ENCODE measurements at regions not wholly inside any gene's neighbourhood (a gene's known extent, or its start where the extent isn't known, plus 50 kb on each side); places are given as distances from the start of the nearest gene placed in this dataset.
"Not testable (repeated sequence)": the region's sequence is repeated elsewhere in the genome, so short reads cannot be mapped to it uniquely, and the experiment has no call there.

GRCh38 chr2:163085366-163086024, 246.9 kb upstream of the KCNH7 start:
- not testable (repeated sequence) for DNase-seq (ENCODE audit: low read depth in 2 of 2)

GRCh38 chr2:163081754-163082153, 243.2 kb upstream of the KCNH7 start:
- DNase-seq (ENCODE audit: low read depth in 2 of 2) = no peak

- no peak for DNase-seq (ENCODE audit: low read depth in 2 of 2)
Measured at GRCh38 chr2:163077241-163077640, 238.7 kb upstream of the KCNH7 start.

DNA sequence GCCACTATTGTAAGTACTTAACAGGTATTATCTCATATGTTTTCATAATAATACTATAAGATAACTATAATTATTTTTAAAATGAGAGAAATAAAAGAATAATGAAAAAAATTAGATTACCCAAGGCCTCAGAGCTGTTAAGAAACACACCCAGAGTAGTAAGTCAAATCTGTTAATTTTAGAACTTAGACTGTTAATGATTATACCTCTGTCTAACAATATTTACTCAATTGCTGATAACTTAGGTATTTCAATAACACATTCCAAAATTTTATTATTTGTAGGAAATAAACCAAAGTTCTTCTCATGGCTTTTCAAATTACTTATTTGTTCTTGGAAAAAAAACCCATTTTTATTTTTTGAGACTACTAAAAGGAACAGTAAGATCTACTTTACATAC, 227.5 kb upstream of the KCNH7 start:
- no peak for DNase-seq (ENCODE audit: low read depth in 2 of 2)

DNA sequence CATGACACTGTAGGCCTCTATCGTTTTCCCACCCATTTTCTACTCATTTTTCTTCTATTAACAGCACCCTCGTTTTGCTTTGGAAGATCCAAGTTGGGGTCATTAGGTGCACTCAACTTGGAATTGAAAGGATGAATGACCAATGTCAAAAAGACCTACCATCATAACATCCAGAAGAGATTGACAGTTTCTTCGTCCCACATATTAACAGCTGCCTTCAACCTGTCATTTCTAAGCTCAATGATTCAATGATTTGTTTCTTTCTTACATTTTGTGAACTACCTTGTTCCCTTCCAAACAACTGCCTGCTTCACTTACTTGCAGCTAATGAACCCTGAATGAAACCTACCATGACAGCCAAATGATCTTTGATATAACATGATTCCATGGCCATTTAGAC, 224.0 kb upstream of the KCNH7 start:
- DNase-seq (ENCODE audit: low read depth in 2 of 2) = no peak

DNA sequence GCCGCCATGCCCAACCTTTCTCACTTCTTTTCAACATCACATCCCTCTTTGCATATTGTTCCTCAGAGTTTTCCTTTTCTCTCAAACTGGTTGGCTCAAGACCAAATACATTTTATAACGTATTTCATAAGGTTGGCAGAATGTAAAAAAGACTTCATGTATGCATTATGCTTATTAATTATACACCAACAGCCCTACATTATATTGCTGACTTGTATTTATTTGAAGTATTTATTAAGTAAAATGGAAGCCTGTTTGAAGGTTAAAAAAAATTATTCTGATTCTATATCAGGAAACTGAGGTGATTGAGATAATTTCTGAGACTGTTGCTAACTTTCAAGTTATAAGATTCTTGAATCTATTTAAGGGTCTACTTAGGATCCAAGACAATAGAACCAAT, 208.0 kb upstream of the KCNH7 start:
- no peak for DNase-seq (ENCODE audit: low read depth in 2 of 2)

DNA sequence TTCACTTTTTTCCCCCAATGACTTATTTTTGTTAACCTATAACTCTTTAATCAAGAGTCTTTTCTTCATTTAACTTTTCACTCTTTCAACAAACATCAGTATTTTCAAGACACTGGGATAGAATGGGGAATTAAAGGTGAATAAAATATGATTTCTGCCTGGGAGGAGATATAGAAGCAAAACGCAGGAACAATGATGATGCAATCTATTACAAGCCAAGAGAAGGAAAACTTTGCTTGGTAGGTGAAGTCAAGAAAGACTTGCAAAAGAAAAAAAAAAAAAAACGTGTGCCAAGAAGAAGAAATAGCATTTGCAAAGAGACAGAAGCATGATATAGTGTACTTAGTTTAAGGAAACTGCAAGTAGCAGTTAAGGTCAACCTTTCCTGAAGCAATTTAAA, 207.3 kb upstream of the KCNH7 start:
- no peak for DNase-seq (ENCODE audit: low read depth in 2 of 2)

GRCh38 chr2:163044114-163044513, 205.5 kb upstream of the KCNH7 start:
- DNase-seq (ENCODE audit: low read depth in 2 of 2) = no peak

DNA sequence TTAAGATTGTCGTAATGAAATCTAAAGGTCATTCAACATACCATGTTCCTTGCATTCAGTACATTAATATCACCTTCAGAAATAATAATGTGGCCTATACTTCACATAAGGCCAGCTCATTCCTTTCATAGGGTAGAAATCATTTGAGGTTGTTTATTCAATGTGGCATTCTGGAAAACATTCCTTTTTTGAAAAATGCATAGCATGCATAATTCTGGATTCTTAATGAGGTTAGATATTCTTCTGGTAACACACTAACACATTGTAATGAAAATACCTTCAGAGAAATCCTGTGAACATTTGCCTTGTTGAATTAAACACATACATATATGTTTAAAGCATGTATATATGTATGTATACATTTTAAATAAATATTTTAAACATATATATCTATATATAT, 204.6 kb upstream of the KCNH7 start:
- no peak for DNase-seq (ENCODE audit: low read depth in 2 of 2)

- DNase-seq (ENCODE audit: low read depth in 2 of 2) = no peak
Measured at GRCh38 chr2:163039266-163039665, 200.7 kb upstream of the KCNH7 start.

- DNase-seq (ENCODE audit: low read depth in 2 of 2) = no peak
Measured at GRCh38 chr2:163028807-163029206, 190.2 kb upstream of the KCNH7 start.

- DNase-seq (ENCODE audit: low read depth in 2 of 2) = not testable (repeated sequence)
Measured at GRCh38 chr2:163026136-163026775, 187.7 kb upstream of the KCNH7 start.

- not testable (repeated sequence) for DNase-seq (ENCODE audit: low read depth in 2 of 2)
Measured at GRCh38 chr2:163016882-163017281, 178.3 kb upstream of the KCNH7 start.

GRCh38 chr2:163011000-163011399, 172.4 kb upstream of the KCNH7 start:
- DNase-seq (ENCODE audit: low read depth in 2 of 2) = no peak

DNA sequence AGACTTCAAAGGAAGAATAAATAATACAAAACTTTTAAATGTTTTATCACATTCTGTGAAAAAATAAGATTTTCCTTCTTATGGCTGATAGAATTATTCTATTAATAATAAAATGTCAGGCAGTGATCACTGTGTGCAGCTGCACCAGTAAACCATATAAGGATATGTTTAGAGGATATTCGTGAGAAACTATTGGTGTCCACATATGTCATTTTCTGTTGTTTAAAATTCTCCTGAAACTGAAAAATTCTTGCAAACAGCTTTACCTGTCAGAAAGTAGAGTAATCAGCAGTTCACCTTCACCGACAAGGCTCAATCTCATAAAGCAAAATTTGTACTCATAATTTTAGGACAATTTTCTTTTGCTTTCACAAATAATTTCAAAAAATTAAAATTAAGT, 170.1 kb upstream of the KCNH7 start:
- DNase-seq (ENCODE audit: low read depth in 2 of 2) = no peak

DNA sequence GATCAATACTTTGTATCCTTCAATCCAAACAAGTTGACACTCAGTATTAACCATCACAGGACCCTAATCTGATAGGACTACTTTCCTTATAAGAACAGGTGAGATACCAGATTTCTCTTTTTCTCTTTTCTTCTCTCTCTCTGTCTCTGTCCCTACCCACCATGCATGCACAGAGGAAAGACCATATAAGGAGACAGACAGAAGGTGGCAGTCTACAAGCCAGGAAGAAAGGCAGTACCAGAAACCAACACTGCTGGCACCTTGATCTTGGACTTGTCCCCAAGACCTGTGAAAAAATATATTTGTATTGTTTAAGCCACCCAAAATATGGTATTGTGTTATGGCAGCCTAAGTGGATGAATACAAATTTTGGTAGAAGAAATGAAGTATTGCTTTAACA, 156.2 kb upstream of the KCNH7 start:
- DNase-seq (ENCODE audit: low read depth in 2 of 2) = no peak

DNA sequence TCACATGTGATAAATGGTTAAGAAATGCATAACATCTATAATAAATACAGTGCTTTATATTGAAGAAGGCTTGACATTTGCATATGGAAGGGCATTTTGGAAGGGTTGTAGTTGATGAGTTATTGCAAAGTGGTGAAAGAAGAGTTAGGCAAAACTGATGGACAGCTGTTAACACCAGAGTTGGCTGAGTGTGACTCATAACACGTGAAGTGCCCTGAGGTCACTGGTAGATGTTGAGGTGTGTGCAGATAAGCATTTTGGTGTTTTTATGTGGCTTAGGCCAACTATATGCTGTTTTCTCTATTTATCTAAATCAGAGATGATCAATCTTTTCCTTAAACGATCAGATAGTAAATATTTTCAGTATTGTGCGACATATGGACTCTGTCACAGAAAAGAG, 154.3 kb upstream of the KCNH7 start:
- DNase-seq (ENCODE audit: low read depth in 2 of 2) = no peak

DNA sequence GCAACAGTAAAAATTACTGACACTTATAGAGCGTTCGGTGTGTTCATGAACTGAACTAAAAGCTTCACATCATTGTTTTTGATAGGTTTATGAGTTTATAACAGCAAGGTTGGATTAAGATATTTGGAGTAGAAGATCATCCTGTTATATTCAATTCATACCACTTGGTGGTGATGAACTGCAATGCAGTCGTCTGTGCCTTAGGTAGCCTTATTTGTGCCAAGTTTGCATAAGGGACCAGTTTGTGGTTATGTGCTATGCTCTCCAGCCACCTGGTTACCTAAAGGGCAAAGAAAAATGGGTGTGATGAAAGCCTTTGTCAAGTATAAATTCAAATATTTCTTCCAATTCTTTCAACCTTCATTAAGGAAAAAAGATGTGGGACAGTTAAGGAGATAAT, 150.9 kb upstream of the KCNH7 start:
- DNase-seq (ENCODE audit: low read depth in 2 of 2) = no peak

- no peak for DNase-seq (ENCODE audit: low read depth in 2 of 2)
Measured at GRCh38 chr2:162974771-162975170, 136.2 kb upstream of the KCNH7 start.

- no peak for DNase-seq (ENCODE audit: low read depth in 2 of 2)
Measured at GRCh38 chr2:162972383-162972782, 133.8 kb upstream of the KCNH7 start.

DNA sequence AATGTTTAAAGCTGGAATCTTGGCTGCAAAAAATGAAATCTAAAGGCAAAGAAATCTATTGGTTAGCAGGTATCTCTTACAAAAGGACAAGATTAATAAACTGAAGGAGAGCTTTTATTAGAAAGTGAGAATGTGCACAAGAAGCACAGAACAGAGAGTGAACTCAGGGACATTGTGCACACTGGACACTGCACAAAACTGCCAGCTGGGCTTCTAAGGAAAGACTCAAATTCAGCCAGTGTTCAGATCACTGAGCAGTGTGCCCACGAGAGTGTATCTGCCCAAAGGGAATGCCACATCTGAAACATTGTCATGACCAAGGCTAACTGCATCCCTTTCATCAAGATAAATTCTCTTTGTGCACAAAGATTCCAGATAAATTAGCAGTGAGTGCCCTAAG, 129.7 kb upstream of the KCNH7 start:
- no peak for DNase-seq (ENCODE audit: low read depth in 2 of 2)

GRCh38 chr2:162967811-162968210, 129.2 kb upstream of the KCNH7 start:
- DNase-seq (ENCODE audit: low read depth in 2 of 2) = no peak

- no peak for DNase-seq (ENCODE audit: low read depth in 2 of 2)
Measured at GRCh38 chr2:162967147-162967546, 128.6 kb upstream of the KCNH7 start.

DNA sequence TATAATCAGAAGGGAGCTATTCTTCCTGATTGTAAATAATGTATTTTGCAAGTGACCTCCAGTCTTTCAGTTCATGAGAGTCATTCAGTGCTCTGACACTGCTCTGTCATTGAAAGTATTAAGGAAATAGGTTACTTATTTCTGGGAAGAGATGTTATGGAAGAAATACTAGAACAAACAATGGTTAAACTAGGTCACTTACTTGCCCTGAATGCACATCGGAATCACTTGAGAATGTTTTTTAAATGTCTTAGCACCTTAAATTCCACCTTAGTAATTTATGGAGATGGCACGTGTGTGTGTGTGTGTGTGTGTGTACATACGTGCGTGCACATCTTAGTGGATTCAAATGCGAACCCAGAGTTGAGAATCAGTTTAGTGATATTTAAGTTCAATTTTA, 126.6 kb upstream of the KCNH7 start:
- DNase-seq (ENCODE audit: low read depth in 2 of 2) = no peak

All from stimulated activated CD4-positive, alpha-beta T cell treated with anti-CD3 and anti-CD28 coated beads, Interleukin-4, amount 100 ng/mL, for 48 hours (primary cell).